SK-N-SH (cell line): ENCODE measurements at regions not wholly inside any gene's neighbourhood (a gene's known extent, or its start where the extent isn't known, plus 50 kb on each side); places are given as distances from the start of the nearest gene placed in this dataset.
"Not testable (repeated sequence)": the region's sequence is repeated elsewhere in the genome, so short reads cannot be mapped to it uniquely, and the experiment has no call there.

Experiments
- CTCF ChIA-PET: fragments of 300-600, 350-600 bp; formaldehyde crosslinking; extraction: SDS; loops from one replicate; lab custom pipeline; 2021; lab: Yijun Ruan, JAX
- POLR2A ChIA-PET: fragments of 350-600 bp; sonication (Branson Sonifier 250); formaldehyde crosslinking; extraction: SDS; loops from one replicate; lab custom pipeline; 2020; ENCODE audit warnings: antibody characterized with exemption, inconsistent platforms; lab: Yijun Ruan, JAX
- DNase-seq: peaks from one replicate; pipeline ENCODE4 v3.0.0; 2012
- H2AFZ ChIP-seq: fragments of 200-600 bp; sonication (generic); 2 replicates; pipeline ENCODE4 v1.8.1; 2016; ENCODE audit warnings: antibody characterized with exemption, mild to moderate bottlenecking, low read depth
- H3F3A ChIP-seq: fragments of 200-600 bp; sonication (generic); replicated peaks from 2 replicates; pipeline ENCODE3; 2016; ENCODE audit warnings: antibody characterized with exemption, mild to moderate bottlenecking; ENCODE audit not compliant: insufficient read depth
- H3K27ac ChIP-seq, 2 experiments: fragments of 200-500 bp in 1 of 2; fragments of 200-600 bp in 1 of 2; sonication (Bioruptor generic) in 1 of 2; sonication (generic), shearing (Covaris generic) in 1 of 2; 2 replicates each; pipeline versions ENCODE4 v1.5.1 to v1.6.1; 2014 to 2016; ENCODE audit warnings: low read depth in 2 of 2, inconsistent platforms in 1 of 2, low read length in 1 of 2, mild to moderate bottlenecking in 1 of 2, mixed read lengths in 1 of 2
- H3K27me3 ChIP-seq: fragments of 200-600 bp; sonication (generic), shearing (Covaris generic); 2 replicates; pipeline ENCODE4 v1.6.1; 2016; ENCODE audit warnings: mixed run types; ENCODE audit not compliant: insufficient read depth
- H3K36me3 ChIP-seq, 2 experiments: fragments of 200-500 bp in 1 of 2; fragments of 200-600 bp in 1 of 2; sonication (Bioruptor generic) in 1 of 2; sonication (generic) in 1 of 2; replicated peaks in 1 of 2; 2 replicates each; pipeline versions ENCODE3 to v1.5.1; 2014 to 2016; ENCODE audit warnings: low read length in 1 of 2, mild to moderate bottlenecking in 1 of 2; ENCODE audit not compliant: insufficient read depth in 2 of 2, control insufficient read depth in 1 of 2
- H3K4me1 ChIP-seq, 2 experiments: fragments of 200-500 bp in 1 of 2; fragments of 200-600 bp in 1 of 2; sonication (Bioruptor generic) in 1 of 2; sonication (generic), shearing (Covaris generic) in 1 of 2; 2 replicates each; pipeline versions ENCODE4 v1.5.1 to v1.6.1; 2014 to 2016; ENCODE audit warnings: low read depth in 1 of 2, low read length in 1 of 2, mixed run types in 1 of 2; ENCODE audit not compliant: insufficient read depth in 2 of 2, control insufficient read depth in 1 of 2
- H3K4me2 ChIP-seq: fragments of 200-600 bp; sonication (generic), shearing (Covaris generic); 2 replicates; pipeline ENCODE4 v1.6.1; 2017; ENCODE audit warnings: mixed run types
- H3K4me3 ChIP-seq, 2 experiments: fragments of 200-500 bp in 1 of 2; fragments of 200-600 bp in 1 of 2; sonication (Bioruptor generic) in 1 of 2; sonication (generic), shearing (Covaris generic) in 1 of 2; 2 replicates each; pipeline versions ENCODE4 v1.5.1 to v1.8.1; 2014 to 2016; ENCODE audit warnings: low read depth in 2 of 2, inconsistent platforms in 1 of 2, low read length in 1 of 2, mild to moderate bottlenecking in 1 of 2, mixed read lengths in 1 of 2, moderate library complexity in 1 of 2
- H3K79me2 ChIP-seq: fragments of 200-600 bp; sonication (generic); 2 replicates; pipeline ENCODE4 v1.8.1; 2017; ENCODE audit warnings: mild to moderate bottlenecking; ENCODE audit not compliant: insufficient read depth
- H3K9ac ChIP-seq: fragments of 200-600 bp; sonication (generic); 2 replicates; pipeline ENCODE4 v1.6.1; 2017; ENCODE audit warnings: mixed run types
- H3K9me2 ChIP-seq: fragments of 200-600 bp; sonication (generic); 2 replicates; pipeline ENCODE4 v1.6.1; 2017; ENCODE audit warnings: mixed run types
- H3K9me3 ChIP-seq: fragments of 200-600 bp; sonication (generic); 2 replicates; pipeline ENCODE4 v1.6.1; 2017; ENCODE audit warnings: mixed run types, mild to moderate bottlenecking, moderate library complexity
- H4K20me1 ChIP-seq: fragments of 200-600 bp; sonication (generic); 2 replicates; pipeline ENCODE4 v1.6.1; 2017; ENCODE audit warnings: mild to moderate bottlenecking, mixed run types; ENCODE audit not compliant: insufficient read depth
- CHD2 ChIP-seq: fragments of 150-350 bp; IDR thresholded peaks from 2 replicates; pipeline ENCODE4 v1.6.1; 2018; ENCODE audit warnings: low read length; ENCODE audit not compliant: partially characterized antibody
- EP300 ChIP-seq, 2 experiments: IDR thresholded peaks; 2 replicates each; pipeline versions ENCODE4 v1.4.0 to v1.6.1; 2012; ENCODE audit warnings: borderline replicate concordance in 1 of 2, low read depth in 1 of 2, low read length in 1 of 2
- FOSL2 ChIP-seq: IDR thresholded peaks from 2 replicates; pipeline ENCODE4 v1.4.0; 2012; ENCODE audit warnings: low read depth, mild to moderate bottlenecking, moderate library complexity, borderline replicate concordance
- GATA2 ChIP-seq: sonication (generic); formaldehyde crosslinking; IDR thresholded peaks from 2 replicates; pipeline ENCODE4 v1.5.0; 2020; ENCODE audit warnings: mild to moderate bottlenecking, missing genetic modification reagents
- JUND ChIP-seq: IDR thresholded peaks from 2 replicates; pipeline ENCODE4 v1.4.0; 2012
- MAX ChIP-seq: IDR thresholded peaks from 2 replicates; pipeline ENCODE4 v1.4.0; 2012; ENCODE audit warnings: low read depth
- MEF2A ChIP-seq: IDR thresholded peaks from 2 replicates; pipeline ENCODE4 v1.4.0; 2012; ENCODE audit warnings: low read depth, borderline replicate concordance
- NRF1 ChIP-seq: IDR thresholded peaks from 2 replicates; pipeline ENCODE4 v1.6.1; 2012; ENCODE audit warnings: low read depth, mild to moderate bottlenecking, low read length
- POLR2AphosphoS5 ChIP-seq: IDR thresholded peaks from 2 replicates; pipeline ENCODE4 v1.6.1; 2012; ENCODE audit warnings: low read depth, low read length
- RAD21 ChIP-seq: IDR thresholded peaks from 2 replicates; pipeline ENCODE4 v1.6.1; 2012; ENCODE audit warnings: mild to moderate bottlenecking, low read length
- SIN3A ChIP-seq: IDR thresholded peaks from 2 replicates; pipeline ENCODE4 v1.6.1; 2012; ENCODE audit warnings: low read depth, mild to moderate bottlenecking, low read length, moderate library complexity, borderline replicate concordance
- SMC3 ChIP-seq: IDR thresholded peaks from 2 replicates; pipeline ENCODE4 v1.6.1; 2012; ENCODE audit warnings: low read depth, low read length, improper control_type of control experiment
- TCF12 ChIP-seq: IDR thresholded peaks from 2 replicates; pipeline ENCODE4 v1.4.0; 2012
- TEAD4 ChIP-seq: IDR thresholded peaks from 2 replicates; pipeline ENCODE4 v1.4.0; 2012; ENCODE audit warnings: mild to moderate bottlenecking, borderline replicate concordance; ENCODE audit not compliant: insufficient read depth
- USF1 ChIP-seq: IDR thresholded peaks from 2 replicates; pipeline ENCODE4 v1.4.0; 2012; ENCODE audit warnings: low read depth, borderline replicate concordance
- USF2 ChIP-seq: fragments of 150-350 bp; IDR thresholded peaks from 2 replicates; pipeline ENCODE4 v1.6.1; 2017; ENCODE audit warnings: antibody characterized with exemption, low read length, low read depth, borderline replicate concordance
- YY1 ChIP-seq: IDR thresholded peaks from 2 replicates; pipeline ENCODE4 v1.4.0; 2012; ENCODE audit warnings: low read depth, mild to moderate bottlenecking
- WGBS: methylation state at CpG from one replicate; pipeline ENCODE4 v1.1.6; 2017; ENCODE audit warnings: low lambda C conversion rate; 5-methylcytosine and 5-hydroxymethylcytosine counted together

- no peak for TF ChIP-seq NRF1
- no peak for TF ChIP-seq TCF12
- TF ChIP-seq YY1, result no peak
- TF ChIP-seq, all 33 proteins: peak for 0
These were observed 546.7 kb upstream of the ADGRL2 start (continued) for GRCh38 chr1:81254068-81254467.

GRCh38 chr1:81252471-81253151, 548.1 kb upstream of the ADGRL2 start:
- H3K27me3 ChIP-seq, result no peaks in the 10 kb centered on the region
- H3K4me1 ChIP-seq, result no peaks in the 10 kb centered on the region
- H4K20me1 ChIP-seq, result no peaks in the 10 kb centered on the region
- no peak overlapping the region for H3K4me3 ChIP-seq
- no peaks in the 10 kb centered on the region for H3K36me3 ChIP-seq
- H3K9ac ChIP-seq, result no peak overlapping the region
- POLR2A ChIA-PET, result no interaction called here
- H3F3A ChIP-seq, result no peaks in the 10 kb centered on the region
- no peaks in the 10 kb centered on the region for H3K79me2 ChIP-seq
- CTCF ChIA-PET, result no interaction called here
- H2AFZ ChIP-seq, result no peak overlapping the region
- no peaks in the 10 kb centered on the region for H3K9me3 ChIP-seq
- H3K27ac ChIP-seq, result no peak overlapping the region
- TF ChIP-seq FOSL2 (no peak), CHD2 (no peak), MEF2A (no peak), TCF12 (no peak), MAX (no peak), SIN3A (no peak), USF2 (no peak), POLR2AphosphoS5 (no peak), SMC3 (no peak), EP300 (IDR thresholded peaks at IDR 0.05; ENCODE audit: borderline replicate concordance in 1 of 2, low read depth in 1 of 2, low read length in 1 of 2) (no peak), JUND (no peak), TEAD4 (no peak), GATA2 (CRISPR knock-in tag) (no peak), RAD21 (no peak), USF1 (no peak)
- TF ChIP-seq, all 33 proteins: peak for 0
- no peak for DNase-seq
- Histone ChIP-seq H3K9me2 (no peaks in the 10 kb centered on the region), H3K4me2 (no peak overlapping the region)

GRCh38 chr1:81250825-81251224, 549.9 kb upstream of the ADGRL2 start:
- H3K36me3 ChIP-seq, POLR2A ChIA-PET, H4K20me1 ChIP-seq, H3K27ac ChIP-seq, H3K9ac ChIP-seq, H3K27me3 ChIP-seq, CTCF ChIA-PET, H3K9me2 ChIP-seq, H3K4me3 ChIP-seq, H3F3A ChIP-seq, DNase-seq, H3K4me1 ChIP-seq, H3K4me2 ChIP-seq, H3K9me3 ChIP-seq, H3K79me2 ChIP-seq, H2AFZ ChIP-seq: not testable (repeated sequence)
- WGBS, result 77% methylated on average over 4 of the region's 5 CpGs

GRCh38 chr1:81245084-81245715, 555.5 kb upstream of the ADGRL2 start:
- H3K9me3 ChIP-seq, H3K4me1 ChIP-seq, CTCF ChIA-PET, DNase-seq, H4K20me1 ChIP-seq, POLR2A ChIA-PET, H3K27ac ChIP-seq, H3K4me3 ChIP-seq, H3K36me3 ChIP-seq, H3K79me2 ChIP-seq, H3F3A ChIP-seq, H3K9ac ChIP-seq, H3K27me3 ChIP-seq, H2AFZ ChIP-seq, H3K9me2 ChIP-seq, H3K4me2 ChIP-seq: not testable (repeated sequence)
- WGBS, result 80% methylated on average over 5 of the region's 6 CpGs
